ENCODE measurements at regions not wholly inside any gene's neighbourhood (a gene's known extent, or its start where the extent isn't known, plus 50 kb on each side); places are given as distances from the start of the nearest gene placed in this dataset.

DNA sequence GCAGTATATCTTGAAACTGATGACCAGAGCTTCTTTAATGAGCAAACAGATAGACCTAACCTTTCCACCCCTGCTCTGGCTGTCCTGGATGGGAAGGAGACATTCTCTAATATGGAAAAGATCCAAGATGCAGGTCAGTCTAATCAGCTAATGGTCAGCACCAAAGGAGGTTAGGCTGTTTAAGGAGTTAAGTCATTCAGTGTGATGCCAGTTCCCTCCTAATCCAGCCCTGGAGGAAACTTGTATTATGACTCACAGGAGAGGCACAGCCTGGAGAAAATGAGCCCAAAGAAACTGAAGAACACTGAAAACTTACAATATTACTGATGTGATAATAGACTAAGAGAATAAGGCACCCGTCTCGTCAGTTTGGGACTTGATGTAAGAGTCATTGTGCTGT is 323.0 kb downstream of the HNRNPD start:
- peaks cover 9% of the 10 kb centered on the region for H3K4me1 ChIP-seq
- no peak overlapping the region for H3K9ac ChIP-seq
- H3K27me3 Mint-ChIP-seq (ENCODE audit: insufficient read depth, low read depth): peaks cover 2% of the 10 kb centered on the region
- H3F3A ChIP-seq (ENCODE audit: low read depth): no peaks in the 10 kb centered on the region
- H3K9me3 Mint-ChIP-seq: no peaks in the 10 kb centered on the region
- H3K27ac Mint-ChIP-seq: no peak overlapping the region
- H3K9me3 ChIP-seq (ENCODE audit: low read depth): no peaks in the 10 kb centered on the region
- DNase-seq (ENCODE audit: low spot score): no peak
- H3K36me3 Mint-ChIP-seq: no peaks in the 10 kb centered on the region
- no peak overlapping the region for H2AFZ ChIP-seq (replicated peaks)
- H4K20me1 ChIP-seq (ENCODE audit: low read depth): no peaks in the 10 kb centered on the region
- no peak overlapping the region for H3K4me2 ChIP-seq
- H3K4me1 Mint-ChIP-seq: peaks cover 11% of the 10 kb centered on the region
- no peaks in the 10 kb centered on the region for H3K36me3 ChIP-seq
- H3K79me2 ChIP-seq (ENCODE audit: low read depth): no peaks in the 10 kb centered on the region
- H3K27ac ChIP-seq: no peak overlapping the region
- no peak overlapping the region for H3K4me3 ChIP-seq
- H3K27me3 ChIP-seq: peaks cover 15% of the 10 kb centered on the region
- TF ChIP-seq EZH2phosphoT487 (IDR thresholded peaks at IDR 0.05) (no peak), EZH2 (IDR thresholded peaks at IDR 0.05) (no peak)
- H3K4me3 Mint-ChIP-seq: no peak overlapping the region

DNA sequence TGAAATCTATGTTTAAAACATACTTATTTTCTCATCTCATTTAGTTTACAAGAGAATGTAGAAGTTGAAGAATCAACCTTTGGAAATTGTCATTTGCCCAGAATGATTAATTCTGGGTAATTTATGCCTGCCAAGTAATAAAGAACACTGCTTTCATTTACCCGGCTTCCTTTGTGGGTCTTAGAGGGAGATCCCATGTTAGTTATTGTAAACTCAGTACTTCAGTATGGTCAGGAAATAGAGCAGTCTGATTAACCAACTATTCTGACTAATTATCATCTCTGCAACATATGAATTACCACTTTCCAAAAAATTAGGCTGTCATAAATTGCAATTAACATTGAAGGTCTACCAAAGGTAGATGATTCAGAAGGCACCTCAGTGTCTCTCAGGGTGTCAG is 324.5 kb downstream of the HNRNPD start:
- Histone ChIP-seq H2AFZ (replicated peaks) (no peak overlapping the region), H3K27me3 (peaks cover 27% of the 10 kb centered on the region), H4K20me1 (ENCODE audit: low read depth) (no peaks in the 10 kb centered on the region), H3K36me3 (no peaks in the 10 kb centered on the region), H3K4me3 (no peak overlapping the region), H3K4me1 (peaks cover 9% of the 10 kb centered on the region), H3K9me3 (ENCODE audit: low read depth) (no peaks in the 10 kb centered on the region), H3K4me2 (no peak overlapping the region), H3K27ac (no peak overlapping the region), H3F3A (ENCODE audit: low read depth) (no peaks in the 10 kb centered on the region), H3K79me2 (ENCODE audit: low read depth) (no peaks in the 10 kb centered on the region), H3K9ac (no peak overlapping the region)
- H3K9me3 Mint-ChIP-seq: no peaks in the 10 kb centered on the region
- H3K27me3 Mint-ChIP-seq (ENCODE audit: insufficient read depth, low read depth): peaks cover 10% of the 10 kb centered on the region
- no peak overlapping the region for H3K4me3 Mint-ChIP-seq
- TF ChIP-seq EZH2phosphoT487 (IDR thresholded peaks at IDR 0.05) (no peak), EZH2 (IDR thresholded peaks at IDR 0.05) (no peak)
- TF ChIP-seq, protein P1, sequence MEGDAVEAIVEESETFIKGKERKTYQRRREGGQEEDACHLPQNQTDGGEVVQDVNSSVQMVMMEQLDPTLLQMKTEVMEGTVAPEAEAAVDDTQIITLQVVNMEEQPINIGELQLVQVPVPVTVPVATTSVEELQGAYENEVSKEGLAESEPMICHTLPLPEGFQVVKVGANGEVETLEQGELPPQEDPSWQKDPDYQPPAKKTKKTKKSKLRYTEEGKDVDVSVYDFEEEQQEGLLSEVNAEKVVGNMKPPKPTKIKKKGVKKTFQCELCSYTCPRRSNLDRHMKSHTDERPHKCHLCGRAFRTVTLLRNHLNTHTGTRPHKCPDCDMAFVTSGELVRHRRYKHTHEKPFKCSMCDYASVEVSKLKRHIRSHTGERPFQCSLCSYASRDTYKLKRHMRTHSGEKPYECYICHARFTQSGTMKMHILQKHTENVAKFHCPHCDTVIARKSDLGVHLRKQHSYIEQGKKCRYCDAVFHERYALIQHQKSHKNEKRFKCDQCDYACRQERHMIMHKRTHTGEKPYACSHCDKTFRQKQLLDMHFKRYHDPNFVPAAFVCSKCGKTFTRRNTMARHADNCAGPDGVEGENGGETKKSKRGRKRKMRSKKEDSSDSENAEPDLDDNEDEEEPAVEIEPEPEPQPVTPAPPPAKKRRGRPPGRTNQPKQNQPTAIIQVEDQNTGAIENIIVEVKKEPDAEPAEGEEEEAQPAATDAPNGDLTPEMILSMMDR (IDR thresholded peaks at IDR 0.05): no peak
- DNase-seq (ENCODE audit: low spot score): no peak
- no peak overlapping the region for H3K27ac Mint-ChIP-seq
- no peaks in the 10 kb centered on the region for H3K36me3 Mint-ChIP-seq
- peaks cover 12% of the 10 kb centered on the region for H3K4me1 Mint-ChIP-seq

DNA sequence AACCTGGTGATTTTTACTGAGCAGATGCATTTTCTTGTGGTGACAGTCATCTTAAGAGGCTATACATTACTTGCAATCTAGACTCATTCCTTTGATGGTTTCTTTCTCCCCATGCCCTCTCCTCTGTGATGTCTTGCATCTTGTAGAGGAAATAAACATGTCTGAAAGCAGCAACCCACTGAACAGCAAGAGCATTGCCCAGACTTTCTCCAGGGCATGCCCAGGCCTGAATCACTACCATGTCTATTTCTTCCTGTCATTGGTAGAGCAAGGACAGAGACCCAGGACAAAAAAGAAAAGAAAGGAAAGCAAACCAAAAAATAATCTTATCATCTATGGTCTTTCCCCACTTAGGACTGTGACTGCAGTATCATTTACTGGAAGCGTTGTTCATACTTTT is 326.1 kb downstream of the HNRNPD start:
- Histone ChIP-seq H3K36me3 (no peaks in the 10 kb centered on the region), H3K4me3 (no peak overlapping the region), H3F3A (ENCODE audit: low read depth) (peaks cover 10% of the 10 kb centered on the region), H2AFZ (replicated peaks) (no peak overlapping the region), H3K9me3 (ENCODE audit: low read depth) (no peaks in the 10 kb centered on the region), H3K9ac (no peak overlapping the region), H3K79me2 (ENCODE audit: low read depth) (no peaks in the 10 kb centered on the region), H3K27me3 (peaks cover 39% of the 10 kb centered on the region), H3K4me1 (peaks cover 11% of the 10 kb centered on the region), H3K27ac (no peak overlapping the region), H3K4me2 (no peak overlapping the region), H4K20me1 (ENCODE audit: low read depth) (peaks cover 11% of the 10 kb centered on the region)
- Mint-ChIP-seq H3K4me3 (no peak overlapping the region), H3K27ac (no peak overlapping the region), H3K36me3 (no peaks in the 10 kb centered on the region), H3K9me3 (no peaks in the 10 kb centered on the region), H3K4me1 (peaks cover 15% of the 10 kb centered on the region), H3K27me3 (ENCODE audit: insufficient read depth, low read depth) (peaks cover 20% of the 10 kb centered on the region)
- no peak for DNase-seq (ENCODE audit: low spot score)
- no peak for TF ChIP-seq EZH2 (IDR thresholded peaks at IDR 0.05)
- TF ChIP-seq, protein P1 (IDR thresholded peaks at IDR 0.05): no peak
- TF ChIP-seq EZH2phosphoT487 (IDR thresholded peaks at IDR 0.05): no peak

DNA sequence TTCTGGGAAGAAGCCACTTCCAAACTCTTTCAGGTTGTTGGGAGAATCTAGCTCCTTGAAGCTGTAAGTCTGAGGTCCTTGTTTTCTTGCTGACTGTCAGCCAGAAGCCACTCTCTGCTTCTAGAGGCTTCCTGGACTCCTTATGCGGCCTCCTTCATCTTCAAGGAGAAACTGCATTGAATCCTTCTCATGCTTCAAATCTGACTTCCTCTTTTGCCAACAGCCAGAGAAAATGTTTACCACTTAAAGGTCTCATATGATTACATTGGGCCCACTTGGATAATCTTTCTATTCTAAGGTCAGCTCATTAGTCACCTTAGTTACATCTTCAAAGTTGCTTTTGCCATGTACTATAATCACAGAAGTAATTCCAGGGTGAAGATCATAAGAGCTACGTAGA is 327.0 kb downstream of the HNRNPD start:
- Mint-ChIP-seq H3K4me3 (no peak overlapping the region), H3K27ac (no peak overlapping the region), H3K36me3 (no peaks in the 10 kb centered on the region), H3K27me3 (ENCODE audit: insufficient read depth, low read depth) (peaks cover 28% of the 10 kb centered on the region), H3K4me1 (peaks cover 17% of the 10 kb centered on the region), H3K9me3 (no peaks in the 10 kb centered on the region)
- TF ChIP-seq EZH2phosphoT487 (IDR thresholded peaks at IDR 0.05) (no peak), EZH2 (IDR thresholded peaks at IDR 0.05) (no peak)
- TF ChIP-seq, protein P1 (IDR thresholded peaks at IDR 0.05): no peak
- no peak overlapping the region for H3K4me3 ChIP-seq
- peaks cover 10% of the 10 kb centered on the region for H3F3A ChIP-seq (ENCODE audit: low read depth)
- H4K20me1 ChIP-seq (ENCODE audit: low read depth): peaks cover 12% of the 10 kb centered on the region
- H3K4me1 ChIP-seq: peaks cover 12% of the 10 kb centered on the region
- H3K4me2 ChIP-seq: no peak overlapping the region
- no peaks in the 10 kb centered on the region for H3K9me3 ChIP-seq (ENCODE audit: low read depth)
- DNase-seq (ENCODE audit: low spot score): no peak
- H3K9ac ChIP-seq: no peak overlapping the region
- H2AFZ ChIP-seq (replicated peaks): no peak overlapping the region
- H3K27ac ChIP-seq: no peak overlapping the region
- no peaks in the 10 kb centered on the region for H3K79me2 ChIP-seq (ENCODE audit: low read depth)
- H3K36me3 ChIP-seq: no peaks in the 10 kb centered on the region
- H3K27me3 ChIP-seq: peaks cover 49% of the 10 kb centered on the region

Data from neural progenitor cell (in vitro differentiated cells).